SJSA1 (cell line): ENCODE measurements at regions not wholly inside any gene's neighbourhood (a gene's known extent, or its start where the extent isn't known, plus 50 kb on each side); places are given as distances from the start of the nearest gene placed in this dataset.
"Not testable (repeated sequence)": the region's sequence is repeated elsewhere in the genome, so short reads cannot be mapped to it uniquely, and the experiment has no call there.

Experiments used
- DNase-seq, 2 experiments: peaks; one replicate each; pipeline ENCODE4 v3.0.0-alpha.2; 2015 to 2020; ENCODE audit warnings: low spot score in 2 of 2, low read depth in 1 of 2
- H3K27ac ChIP-seq: fragments of 250-450 bp; sonication (Bioruptor Pico); 2 replicates; pipeline ENCODE4 v1.5.1; 2020; ENCODE audit warnings: mild to moderate bottlenecking, moderate library complexity
- H3K27me3 ChIP-seq: fragments of 250-450 bp; sonication (Bioruptor Pico); replicated peaks from 2 replicates; pipeline ENCODE4 v1.5.1; 2020; ENCODE audit warnings: mild to moderate bottlenecking, moderate library complexity
- H3K36me3 ChIP-seq: fragments of 250-450 bp; sonication (Bioruptor Pico); 2 replicates; pipeline ENCODE4 v1.5.1; 2020; ENCODE audit warnings: mild to moderate bottlenecking
- H3K4me1 ChIP-seq: fragments of 250-450 bp; sonication (Bioruptor Pico); replicated peaks from 2 replicates; pipeline ENCODE4 v1.6.1; 2021; ENCODE audit warnings: mild to moderate bottlenecking
- H3K4me3 ChIP-seq: fragments of 250-450 bp; sonication (Bioruptor Pico); 2 replicates; pipeline ENCODE4 v1.5.1; 2020; ENCODE audit warnings: mild to moderate bottlenecking
- H3K9me3 ChIP-seq: fragments of 250-450 bp; sonication (Bioruptor Pico); replicated peaks from 2 replicates; pipeline ENCODE4 v1.5.1; 2020; ENCODE audit warnings: mild to moderate bottlenecking

GRCh38 chr2:144666032-144666431, 146.1 kb upstream of the ZEB2 start:
- no peaks in the 10 kb centered on the region for H3K9me3 ChIP-seq
- no peak overlapping the region for H3K4me3 ChIP-seq
- no peak overlapping the region for H3K27ac ChIP-seq
- no peaks in the 10 kb centered on the region for H3K36me3 ChIP-seq
- H3K27me3 ChIP-seq, result no peaks in the 10 kb centered on the region
- H3K4me1 ChIP-seq, result peaks cover 3% of the 10 kb centered on the region
- no peak for DNase-seq

GRCh38 chr2:144663207-144663606, 143.3 kb upstream of the ZEB2 start:
- H3K27me3 ChIP-seq, result no peaks in the 10 kb centered on the region
- H3K36me3 ChIP-seq, result no peaks in the 10 kb centered on the region
- H3K4me1 ChIP-seq, result peaks cover 21% of the 10 kb centered on the region
- H3K9me3 ChIP-seq, result no peaks in the 10 kb centered on the region
- H3K27ac ChIP-seq, result no peak overlapping the region
- DNase-seq, result no peak
- H3K4me3 ChIP-seq, result no peak overlapping the region

GRCh38 chr2:144660518-144661316, 140.8 kb upstream of the ZEB2 start:
- Histone ChIP-seq H3K9me3 (no peaks in the 10 kb centered on the region), H3K27ac (peak overlapping the region; percentile 71), H3K4me3 (no peak overlapping the region), H3K27me3 (no peaks in the 10 kb centered on the region), H3K4me1 (peaks cover 21% of the 10 kb centered on the region), H3K36me3 (no peaks in the 10 kb centered on the region)
- DNase-seq, result peak in 1 of 2 experiments; percentile 69

- Histone ChIP-seq H3K9me3 (no peaks in the 10 kb centered on the region), H3K36me3 (no peaks in the 10 kb centered on the region), H3K27me3 (no peaks in the 10 kb centered on the region), H3K27ac (peak overlapping the region; percentile 71), H3K4me1 (peaks cover 21% of the 10 kb centered on the region), H3K4me3 (no peak overlapping the region)
- peak; percentile 85 to 93 for DNase-seq
Measured at GRCh38 chr2:144659731-144660275, 139.9 kb upstream of the ZEB2 start.

GRCh38 chr2:144654523-144654922, 134.6 kb upstream of the ZEB2 start:
- H3K27me3 ChIP-seq, result no peaks in the 10 kb centered on the region
- no peaks in the 10 kb centered on the region for H3K36me3 ChIP-seq
- H3K9me3 ChIP-seq, result no peaks in the 10 kb centered on the region
- no peak overlapping the region for H3K27ac ChIP-seq
- H3K4me3 ChIP-seq, result no peak overlapping the region
- DNase-seq, result no peak
- peaks cover 3% of the 10 kb centered on the region for H3K4me1 ChIP-seq

GRCh38 chr2:144650907-144651306, 131.0 kb upstream of the ZEB2 start:
- no peaks in the 10 kb centered on the region for H3K27me3 ChIP-seq
- no peak for DNase-seq
- H3K36me3 ChIP-seq, result no peaks in the 10 kb centered on the region
- H3K9me3 ChIP-seq, result no peaks in the 10 kb centered on the region
- H3K27ac ChIP-seq, result no peak overlapping the region
- no peak overlapping the region for H3K4me3 ChIP-seq
- no peaks in the 10 kb centered on the region for H3K4me1 ChIP-seq

GRCh38 chr2:144648837-144649465, 129.0 kb upstream of the ZEB2 start:
- no peak overlapping the region for H3K4me3 ChIP-seq
- H3K27ac ChIP-seq, result no peak overlapping the region
- no peak for DNase-seq
- no peaks in the 10 kb centered on the region for H3K4me1 ChIP-seq
- H3K36me3 ChIP-seq, result no peaks in the 10 kb centered on the region
- H3K27me3 ChIP-seq, result no peaks in the 10 kb centered on the region
- H3K9me3 ChIP-seq, result no peaks in the 10 kb centered on the region

GRCh38 chr2:144645083-144645778, 125.3 kb upstream of the ZEB2 start:
- Histone ChIP-seq H3K9me3 (no peaks in the 10 kb centered on the region), H3K27ac (no peak overlapping the region), H3K36me3 (no peaks in the 10 kb centered on the region), H3K27me3 (no peaks in the 10 kb centered on the region), H3K4me3 (no peak overlapping the region), H3K4me1 (no peaks in the 10 kb centered on the region)
- DNase-seq, result no peak

GRCh38 chr2:144644549-144644948, 124.6 kb upstream of the ZEB2 start:
- Histone ChIP-seq H3K27ac (no peak overlapping the region), H3K4me1 (no peaks in the 10 kb centered on the region), H3K36me3 (no peaks in the 10 kb centered on the region), H3K9me3 (no peaks in the 10 kb centered on the region), H3K27me3 (no peaks in the 10 kb centered on the region), H3K4me3 (no peak overlapping the region)
- no peak for DNase-seq

- H3K27me3 ChIP-seq, result no peaks in the 10 kb centered on the region
- no peaks in the 10 kb centered on the region for H3K36me3 ChIP-seq
- no peaks in the 10 kb centered on the region for H3K9me3 ChIP-seq
- H3K4me3 ChIP-seq, result no peak overlapping the region
- no peak overlapping the region for H3K27ac ChIP-seq
- no peak for DNase-seq
- H3K4me1 ChIP-seq, result no peaks in the 10 kb centered on the region
Measured at GRCh38 chr2:144643537-144644336, 123.8 kb upstream of the ZEB2 start.

GRCh38 chr2:144642856-144643255, 122.9 kb upstream of the ZEB2 start:
- Histone ChIP-seq H3K27me3 (no peaks in the 10 kb centered on the region), H3K27ac (no peak overlapping the region), H3K36me3 (no peaks in the 10 kb centered on the region), H3K4me3 (no peak overlapping the region), H3K9me3 (no peaks in the 10 kb centered on the region), H3K4me1 (peaks cover 4% of the 10 kb centered on the region; the same call in 1 of the 2 replicates)
- no peak for DNase-seq

- Histone ChIP-seq H3K27ac (no peak overlapping the region), H3K4me3 (no peak overlapping the region), H3K27me3 (no peaks in the 10 kb centered on the region), H3K36me3 (no peaks in the 10 kb centered on the region), H3K9me3 (no peaks in the 10 kb centered on the region), H3K4me1 (peaks cover 4% of the 10 kb centered on the region; the same call in 1 of the 2 replicates)
- no peak for DNase-seq
Measured at GRCh38 chr2:144642131-144642530, 122.2 kb upstream of the ZEB2 start.

GRCh38 chr2:144638250-144638649, 118.3 kb upstream of the ZEB2 start:
- not testable (repeated sequence) for H3K4me3 ChIP-seq, H3K27ac ChIP-seq, DNase-seq, H3K9me3 ChIP-seq, H3K4me1 ChIP-seq, H3K36me3 ChIP-seq, H3K27me3 ChIP-seq
